ENCODE measurements at regions not wholly inside any gene's neighbourhood (a gene's known extent, or its start where the extent isn't known, plus 50 kb on each side); places are given as distances from the start of the nearest gene placed in this dataset.

DNA sequence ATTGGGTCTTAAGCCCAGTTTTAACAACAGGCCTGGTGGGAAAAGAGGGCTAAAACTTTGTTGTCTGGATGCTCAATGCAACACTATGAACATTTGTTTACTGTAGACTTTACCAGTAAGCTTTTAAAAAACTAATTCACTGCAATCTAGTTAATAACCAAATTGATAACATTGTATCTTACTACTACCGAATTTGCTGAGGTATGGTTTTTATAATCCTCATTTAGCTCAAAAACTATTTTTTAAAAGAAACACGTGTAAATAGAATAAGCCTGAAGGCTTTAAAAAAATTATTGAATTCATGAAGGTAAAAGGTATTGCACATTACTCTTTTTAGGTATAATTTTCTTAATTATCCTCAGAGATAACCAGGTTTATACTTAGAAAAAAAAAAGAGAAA, 500.6 kb downstream of the RWDD3 start:
- Mint-ChIP-seq H3K27ac (ENCODE audit: unreplicated experiment) (no peak overlapping the region), H3K27me3 (ENCODE audit: unreplicated experiment) (no peaks in the 10 kb centered on the region), H3K36me3 (ENCODE audit: unreplicated experiment) (peaks cover 9% of the 10 kb centered on the region), H3K9me3 (ENCODE audit: unreplicated experiment) (no peaks in the 10 kb centered on the region), H3K4me3 (ENCODE audit: unreplicated experiment) (no peak overlapping the region), H3K4me1 (ENCODE audit: low read depth, unreplicated experiment) (no peaks in the 10 kb centered on the region)
- no peak for TF ChIP-seq CTCF (IDR thresholded peaks at IDR 0.05; ENCODE audit: partially characterized antibody, unreplicated experiment)
- no peak for DNase-seq

DNA sequence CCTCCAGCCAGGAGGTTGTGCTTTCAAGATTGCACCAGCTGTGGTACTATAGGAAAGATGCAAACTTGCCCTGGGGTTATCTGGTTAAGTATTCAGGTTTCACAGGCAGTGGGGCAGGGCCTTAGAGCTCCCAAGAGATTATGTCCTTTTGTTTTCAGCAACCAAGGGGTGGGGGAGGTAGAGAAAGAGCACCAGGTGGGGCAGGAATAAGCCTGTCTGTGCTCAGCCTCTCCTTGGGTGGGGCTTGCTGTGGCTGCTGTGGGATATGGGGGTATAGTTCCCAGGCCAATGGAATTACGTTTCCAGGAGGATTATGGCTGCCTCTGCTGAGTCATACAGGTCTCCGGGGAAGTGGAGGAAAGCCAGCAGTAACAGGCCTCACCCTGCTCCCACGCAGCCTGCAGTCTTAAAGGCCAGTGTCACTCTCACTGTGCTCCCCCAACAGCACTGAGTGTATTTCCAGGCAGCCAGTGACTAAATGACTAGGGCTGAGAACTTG, 508.6 kb downstream of the RWDD3 start:
- no peak for TF ChIP-seq CTCF (IDR thresholded peaks at IDR 0.05; ENCODE audit: partially characterized antibody, unreplicated experiment)
- Mint-ChIP-seq H3K27ac (ENCODE audit: unreplicated experiment) (peak overlapping the region; percentile 75), H3K9me3 (ENCODE audit: unreplicated experiment) (peaks cover 2% of the 10 kb centered on the region), H3K36me3 (ENCODE audit: unreplicated experiment) (peaks cover 14% of the 10 kb centered on the region), H3K4me1 (ENCODE audit: low read depth, unreplicated experiment) (peaks cover 15% of the 10 kb centered on the region), H3K4me3 (ENCODE audit: unreplicated experiment) (peak overlapping the region; percentile 5), H3K27me3 (ENCODE audit: unreplicated experiment) (no peaks in the 10 kb centered on the region)
- peak; percentile 25 for DNase-seq

- Mint-ChIP-seq H3K27ac (ENCODE audit: unreplicated experiment) (no peak overlapping the region), H3K36me3 (ENCODE audit: unreplicated experiment) (peaks cover 5% of the 10 kb centered on the region), H3K27me3 (ENCODE audit: unreplicated experiment) (no peaks in the 10 kb centered on the region)
Observed at GRCh38 chr1:95744731-95745130, 510.7 kb downstream of the RWDD3 start.

DNA sequence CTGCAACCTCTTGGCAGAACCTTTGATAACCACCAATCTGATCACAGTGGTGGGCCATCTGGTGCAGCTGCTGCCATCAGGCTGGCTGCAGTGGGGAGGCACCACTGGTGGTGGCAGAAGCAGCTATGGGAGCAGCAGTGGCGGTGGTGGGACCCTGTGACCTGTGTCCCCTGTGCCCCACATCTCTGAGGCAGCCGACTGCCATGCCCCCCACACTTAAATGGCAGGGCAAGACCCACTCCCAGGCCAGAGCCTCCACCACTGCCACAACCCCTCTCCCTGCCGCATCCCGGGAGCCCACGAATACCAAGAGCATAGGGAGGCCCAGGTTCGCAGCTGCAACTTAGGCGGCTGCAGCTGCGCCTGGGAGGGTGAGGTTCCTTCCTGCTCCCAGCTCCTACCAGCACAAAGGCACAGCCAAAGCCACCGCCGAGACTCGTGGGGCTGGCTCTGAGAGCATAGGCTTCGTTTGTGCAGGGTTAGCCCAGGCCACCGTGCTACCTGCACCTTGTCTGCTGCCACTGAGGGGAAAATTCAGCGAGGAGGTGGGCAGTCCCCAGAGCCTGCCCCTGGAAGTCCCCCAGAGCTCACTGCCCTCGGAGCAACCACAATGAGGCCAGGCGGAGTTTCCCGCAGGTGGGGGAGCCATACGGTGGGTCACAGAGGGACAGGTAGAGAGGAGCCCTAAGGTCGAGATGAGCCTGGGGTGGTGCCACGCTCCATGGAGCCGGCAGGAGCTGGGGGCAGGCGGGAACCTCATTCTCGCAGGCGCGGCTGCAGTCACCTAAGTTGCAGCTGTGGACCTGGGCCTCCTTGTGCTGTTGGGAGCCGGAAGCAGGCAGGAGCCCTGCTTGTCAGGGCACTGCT, 518.7 kb downstream of the RWDD3 start:
- Mint-ChIP-seq H3K27ac (ENCODE audit: unreplicated experiment) (no peak overlapping the region), H3K4me1 (ENCODE audit: low read depth, unreplicated experiment) (no peaks in the 10 kb centered on the region), H3K9me3 (ENCODE audit: unreplicated experiment) (peaks cover 11% of the 10 kb centered on the region), H3K27me3 (ENCODE audit: unreplicated experiment) (no peaks in the 10 kb centered on the region), H3K36me3 (ENCODE audit: unreplicated experiment) (peaks cover 28% of the 10 kb centered on the region), H3K4me3 (ENCODE audit: unreplicated experiment) (no peak overlapping the region)
- DNase-seq = no peak
- no peak for TF ChIP-seq CTCF (IDR thresholded peaks at IDR 0.05; ENCODE audit: partially characterized antibody, unreplicated experiment)

More at GRCh38 chr1:95744731-95745130, 510.7 kb downstream of the RWDD3 start:
- no peak for TF ChIP-seq CTCF (IDR thresholded peaks at IDR 0.05; ENCODE audit: partially characterized antibody, unreplicated experiment)
- no peak overlapping the region for H3K4me3 Mint-ChIP-seq (ENCODE audit: unreplicated experiment)
- no peak for DNase-seq
- H3K9me3 Mint-ChIP-seq (ENCODE audit: unreplicated experiment) = peaks cover 2% of the 10 kb centered on the region
- peaks cover 15% of the 10 kb centered on the region for H3K4me1 Mint-ChIP-seq (ENCODE audit: low read depth, unreplicated experiment)

GRCh38 chr1:95753382-95754016, 519.5 kb downstream of the RWDD3 start:
- Mint-ChIP-seq H3K27me3 (ENCODE audit: unreplicated experiment) (no peaks in the 10 kb centered on the region), H3K4me1 (ENCODE audit: low read depth, unreplicated experiment) (no peaks in the 10 kb centered on the region), H3K9me3 (ENCODE audit: unreplicated experiment) (peaks cover 11% of the 10 kb centered on the region), H3K4me3 (ENCODE audit: unreplicated experiment) (no peak overlapping the region), H3K27ac (ENCODE audit: unreplicated experiment) (no peak overlapping the region), H3K36me3 (ENCODE audit: unreplicated experiment) (peaks cover 28% of the 10 kb centered on the region)
- no peak for DNase-seq
- no peak for TF ChIP-seq CTCF (IDR thresholded peaks at IDR 0.05; ENCODE audit: partially characterized antibody, unreplicated experiment)
